B cell (primary cell): ENCODE measurements at regions not wholly inside any gene's neighbourhood (a gene's known extent, or its start where the extent isn't known, plus 50 kb on each side); places are given as distances from the start of the nearest gene placed in this dataset.

Experiments used
- ATAC-seq: fragments of 200-7000 bp; cut with Tn5 transposase; one replicate; pipeline ENCODE4 v1.10.0; 2021; ENCODE audit warnings: low read depth, mild to moderate bottlenecking, moderate number of reproducible peaks, moderate library complexity
- CTCF ChIA-PET: fragments of 350-600 bp; sonication (Branson Sonifier 250); formaldehyde crosslinking; loops from one replicate; lab custom pipeline; 2021; ENCODE audit warnings: antibody characterized with exemption, inconsistent platforms; lab: Charles Lee
- POLR2A ChIA-PET: fragments of 350-600 bp; sonication (Branson Sonifier 250); formaldehyde crosslinking; loops from one replicate; lab custom pipeline; 2021; ENCODE audit warnings: antibody characterized with exemption; lab: Charles Lee
- DNase-seq: peaks from one replicate; pipeline ENCODE4 v3.0.0; 2013
- H2AFZ ChIP-seq: 2 replicates; pipeline ENCODE4 v1.6.1; 2012; ENCODE audit warnings: mild to moderate bottlenecking, low read depth, low read length; ENCODE audit not compliant: insufficient read depth, poor library complexity, severe bottlenecking
- H3K27ac ChIP-seq, 2 donors: 1 replicate in 1 of 2; 2 replicates in 1 of 2; pipeline ENCODE4 v1.5.1; 2012 to 2013; ENCODE audit warnings: low read length in 2 of 2, mild to moderate bottlenecking in 2 of 2, moderate library complexity in 1 of 2
- H3K27me3 ChIP-seq, 4 experiments: fragments of 200-600 bp in 1 of 4; sonication (generic) in 1 of 4; replicated peaks in 1 of 4; 1 replicate in 2 of 4; 2 replicates in 2 of 4; pipeline versions ENCODE4 v1.6.1 to v1.7.0; 2013 to 2016; ENCODE audit warnings: low read length in 3 of 4, mild to moderate bottlenecking in 2 of 4, mixed read lengths in 1 of 4, moderate library complexity in 1 of 4; ENCODE audit not compliant: insufficient read depth in 4 of 4, control insufficient read depth in 3 of 4; ENCODE audit errors: control extremely low read depth in 1 of 4
- H3K36me3 ChIP-seq, 2 experiments: replicated peaks in 1 of 2; 1 replicate in 1 of 2; 2 replicates in 1 of 2; pipeline versions ENCODE4 v1.6.1 to v1.7.1; 2013; ENCODE audit warnings: low read length in 1 of 2; ENCODE audit not compliant: insufficient read depth in 2 of 2, control insufficient read depth in 1 of 2; ENCODE audit errors: control extremely low read depth in 1 of 2, extremely low read depth in 1 of 2
- H3K4me1 ChIP-seq, 2 donors: fragments of 200-600 bp in 1 of 2; sonication (generic) in 1 of 2; 1 replicate in 1 of 2; 2 replicates in 1 of 2; pipeline versions ENCODE4 v1.5.1 to v1.6.1; 2013 to 2017; ENCODE audit warnings: low read length in 2 of 2; ENCODE audit not compliant: control insufficient read depth in 2 of 2, insufficient read depth in 2 of 2
- H3K4me2 ChIP-seq: replicated peaks from 2 replicates; pipeline ENCODE3; 2012; ENCODE audit warnings: mild to moderate bottlenecking, low read depth, low read length; ENCODE audit not compliant: poor library complexity, severe bottlenecking
- H3K4me3 ChIP-seq, 5 experiments: fragments of 200-600 bp in 1 of 5; sonication (generic) in 1 of 5; 1 replicate in 3 of 5; 2 replicates in 2 of 5; pipeline versions ENCODE4 v1.5.1 to v1.7.0; 2011 to 2016; ENCODE audit warnings: low read length in 4 of 5, mild to moderate bottlenecking in 4 of 5, low read depth in 2 of 5, control low read depth in 1 of 5, moderate library complexity in 1 of 5; ENCODE audit not compliant: insufficient read depth in 1 of 5; ENCODE audit errors: control extremely low read depth in 1 of 5, extremely low read depth in 1 of 5
- H3K79me2 ChIP-seq: fragments of 200-600 bp; sonication (generic); one replicate; pipeline ENCODE4 v1.6.0; 2016; ENCODE audit warnings: low read length; ENCODE audit not compliant: control insufficient read depth, insufficient read depth
- H3K9ac ChIP-seq: fragments of 200-600 bp; sonication (generic); 2 replicates; pipeline ENCODE4 v1.6.1; 2017; ENCODE audit warnings: mild to moderate bottlenecking, low read length, moderate library complexity
- H3K9me3 ChIP-seq, 3 donors: one replicate each; pipeline versions ENCODE4 v1.6.1 to v1.7.1; 2013; ENCODE audit warnings: low read length in 2 of 3; ENCODE audit not compliant: control insufficient read depth in 2 of 3, insufficient read depth in 1 of 3; ENCODE audit errors: control extremely low read depth in 1 of 3
- H4K20me1 ChIP-seq: 2 replicates; pipeline ENCODE4 v1.6.0; 2012; ENCODE audit warnings: mild to moderate bottlenecking, low read length; ENCODE audit not compliant: insufficient read depth, control insufficient read depth, poor library complexity, severe bottlenecking
- H3K27ac Mint-ChIP-seq: one replicate; pipeline ENCODE4 v1.8.0; 2021; ENCODE audit warnings: mixed read lengths
- H3K27me3 Mint-ChIP-seq: one replicate; pipeline ENCODE4 v1.8.0; 2021; ENCODE audit warnings: mixed read lengths
- H3K4me1 Mint-ChIP-seq: one replicate; pipeline ENCODE4 v1.8.0; 2021; ENCODE audit warnings: mixed read lengths
- H3K4me3 Mint-ChIP-seq: one replicate; pipeline ENCODE4 v1.8.0; 2021; ENCODE audit warnings: mixed read lengths
- H3K9me3 Mint-ChIP-seq: one replicate; pipeline ENCODE4 v1.8.0; 2022; ENCODE audit warnings: mixed read lengths; ENCODE audit not compliant: insufficient read depth
- EZH2 ChIP-seq: IDR thresholded peaks from 2 replicates; pipeline ENCODE4 v1.6.1; 2012; ENCODE audit warnings: borderline replicate concordance, low read depth, mild to moderate bottlenecking, moderate library complexity, low read length; ENCODE audit not compliant: insufficient read depth, poor library complexity, severe bottlenecking
- WGBS: methylation state at CpG from one replicate; pipeline ENCODE4 v1.1.5; 2013; ENCODE audit warnings: missing lambda C conversion rate; ENCODE audit not compliant: insufficient coverage; 5-methylcytosine and 5-hydroxymethylcytosine counted together
- intact Hi-C: fragments of 100-400 bp; cut with micrococcal nuclease; formaldehyde crosslinking; loops from one replicate; pipeline ENCODE4 v1.10.0; 2022
- TF ChIP-seq, protein P1 (sequence below): fragments of 200-600 bp; IDR thresholded peaks from one replicate; pipeline ENCODE4 v1.8.0; 2022; ENCODE audit warnings: antibody characterized with exemption, mild to moderate bottlenecking

DNA sequence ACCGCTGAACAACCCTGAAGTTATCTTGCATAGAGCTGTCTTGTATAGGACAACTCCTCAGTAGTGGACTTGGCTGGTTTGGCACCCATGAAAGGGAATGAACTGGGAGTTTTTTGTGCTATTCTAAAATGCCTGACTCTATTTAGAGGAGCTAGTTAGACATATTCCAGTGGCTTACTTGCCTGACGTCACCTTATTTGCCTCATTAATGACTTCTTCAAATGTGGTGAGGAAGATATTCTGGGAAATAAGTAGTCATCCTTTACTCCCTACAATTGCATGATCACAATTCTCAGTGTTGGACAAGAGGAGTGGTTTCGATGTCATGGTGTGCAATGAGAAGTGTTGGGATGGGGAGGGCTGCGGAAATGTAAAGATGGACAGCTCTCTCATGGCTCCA, 509.2 kb upstream of the MDFIC2 start:
- Mint-ChIP-seq H3K4me1 (no peaks in the 10 kb centered on the region), H3K9me3 (no peaks in the 10 kb centered on the region), H3K27me3 (no peaks in the 10 kb centered on the region), H3K27ac (no peak overlapping the region), H3K4me3 (no peak overlapping the region)
- intact Hi-C loops: no loop called here
- H3K4me1 ChIP-seq: no peaks in the 10 kb centered on the region
- no peak overlapping the region for H3K9ac ChIP-seq
- DNase-seq (no peak), ATAC-seq (no peak)
- WGBS: 94% methylated on average over 2 of the region's 4 CpGs
- peaks cover 0 to 1% (median 0%) of the 10 kb centered on the region in 4 experiments for H3K27me3 ChIP-seq
- no peak overlapping the region for H2AFZ ChIP-seq
- no peak for TF ChIP-seq EZH2
- TF ChIP-seq, protein P1, sequence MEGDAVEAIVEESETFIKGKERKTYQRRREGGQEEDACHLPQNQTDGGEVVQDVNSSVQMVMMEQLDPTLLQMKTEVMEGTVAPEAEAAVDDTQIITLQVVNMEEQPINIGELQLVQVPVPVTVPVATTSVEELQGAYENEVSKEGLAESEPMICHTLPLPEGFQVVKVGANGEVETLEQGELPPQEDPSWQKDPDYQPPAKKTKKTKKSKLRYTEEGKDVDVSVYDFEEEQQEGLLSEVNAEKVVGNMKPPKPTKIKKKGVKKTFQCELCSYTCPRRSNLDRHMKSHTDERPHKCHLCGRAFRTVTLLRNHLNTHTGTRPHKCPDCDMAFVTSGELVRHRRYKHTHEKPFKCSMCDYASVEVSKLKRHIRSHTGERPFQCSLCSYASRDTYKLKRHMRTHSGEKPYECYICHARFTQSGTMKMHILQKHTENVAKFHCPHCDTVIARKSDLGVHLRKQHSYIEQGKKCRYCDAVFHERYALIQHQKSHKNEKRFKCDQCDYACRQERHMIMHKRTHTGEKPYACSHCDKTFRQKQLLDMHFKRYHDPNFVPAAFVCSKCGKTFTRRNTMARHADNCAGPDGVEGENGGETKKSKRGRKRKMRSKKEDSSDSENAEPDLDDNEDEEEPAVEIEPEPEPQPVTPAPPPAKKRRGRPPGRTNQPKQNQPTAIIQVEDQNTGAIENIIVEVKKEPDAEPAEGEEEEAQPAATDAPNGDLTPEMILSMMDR: no peak
- ChIA-PET POLR2A (no interaction called here), CTCF (no interaction called here)
- H3K79me2 ChIP-seq: no peaks in the 10 kb centered on the region
- no peak overlapping the region for H3K4me3 ChIP-seq
- H3K9me3 ChIP-seq: peaks cover 0 to 3% (median 0%) of the 10 kb centered on the region in 3 donors
- no peaks in the 10 kb centered on the region for H3K36me3 ChIP-seq
- no peaks in the 10 kb centered on the region for H4K20me1 ChIP-seq
- H3K4me2 ChIP-seq: no peak overlapping the region
- no peak overlapping the region for H3K27ac ChIP-seq

DNA sequence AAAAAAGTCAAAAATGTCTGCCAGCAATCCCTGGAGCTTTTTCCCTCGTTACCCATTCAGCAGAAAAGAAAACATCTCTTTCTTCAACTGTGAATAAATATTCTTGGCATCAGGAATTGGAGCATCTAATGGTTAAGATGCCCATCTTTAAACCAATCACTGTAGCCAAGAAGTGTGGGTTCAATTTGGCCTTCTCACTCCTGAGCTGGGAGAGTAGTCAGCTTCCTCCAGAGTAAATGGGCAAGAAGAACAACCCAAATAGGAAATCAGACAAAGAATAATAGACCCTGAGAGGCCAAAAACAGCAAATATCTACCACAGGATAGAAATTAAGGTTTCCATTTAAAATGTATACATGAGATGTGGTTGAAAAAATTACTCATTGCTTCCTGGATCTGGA, 508.0 kb upstream of the MDFIC2 start:
- peaks cover 0 to 5% (median 3%) of the 10 kb centered on the region in 3 donors for H3K9me3 ChIP-seq
- H3K79me2 ChIP-seq: no peaks in the 10 kb centered on the region
- ATAC-seq (no peak), DNase-seq (no peak)
- no peaks in the 10 kb centered on the region for H4K20me1 ChIP-seq
- H3K27me3 ChIP-seq: peaks cover 0 to 4% (median 0%) of the 10 kb centered on the region in 4 experiments
- no peaks in the 10 kb centered on the region for H3K27me3 Mint-ChIP-seq
- H3K36me3 ChIP-seq: no peaks in the 10 kb centered on the region
- TF ChIP-seq, protein P1: no peak
- TF ChIP-seq EZH2: no peak
- intact Hi-C loops: no loop called here
- WGBS: no CpG with 5 or more reads among the region's 1 CpG
- H3K4me1 ChIP-seq: no peaks in the 10 kb centered on the region
- H3K9ac ChIP-seq: no peak overlapping the region
- H3K27ac ChIP-seq: no peak overlapping the region
- POLR2A ChIA-PET: no interaction called here
- H3K4me3 Mint-ChIP-seq: no peak overlapping the region
- no peaks in the 10 kb centered on the region for H3K9me3 Mint-ChIP-seq
- no peak overlapping the region for H3K4me3 ChIP-seq
- no peaks in the 10 kb centered on the region for H3K4me1 Mint-ChIP-seq
- no peak overlapping the region for H2AFZ ChIP-seq
- no peak overlapping the region for H3K4me2 ChIP-seq
- CTCF ChIA-PET: interaction anchor here (0.6 kb wide), 1 partner anchor 76 kb away, joined by 3 read pairs; no protein-coding TSS in a partner anchor
- no peak overlapping the region for H3K27ac Mint-ChIP-seq
